Upper lobe of left lung (tissue), 6 donors: ENCODE measurements at regions not wholly inside any gene's neighbourhood (a gene's known extent, or its start where the extent isn't known, plus 50 kb on each side); places are given as distances from the start of the nearest gene placed in this dataset.

ENCODE experiments used
- ATAC-seq, 2 donors: fragments of 200-7000 bp; cut with Tn5 transposase; one replicate each; pipeline ENCODE4 v1.9.1; 2022; ENCODE audit warnings: mild to moderate bottlenecking in 2 of 2, moderate library complexity in 2 of 2; ENCODE audit not compliant: low FRiP score in 2 of 2
- DNase-seq, 2 donors: peaks; one replicate each; pipeline ENCODE4 v3.0.0-alpha.2; 2019 to 2020
- H3K27ac ChIP-seq, 4 donors: fragments of 200-600 bp; sonication (generic); one replicate each; pipeline ENCODE4 v1.5.1; 2016 to 2019
- H3K27me3 ChIP-seq, 4 donors: fragments of 200-600 bp; sonication (generic); one replicate each; pipeline ENCODE4 v1.5.1; 2017 to 2019
- H3K36me3 ChIP-seq, 4 donors: fragments of 200-600 bp; sonication (generic); one replicate each; pipeline ENCODE4 v1.5.1; 2016 to 2019
- H3K4me1 ChIP-seq, 4 donors: fragments of 200-600 bp; sonication (generic); one replicate each; pipeline ENCODE4 v1.5.1; 2018 to 2019
- H3K4me3 ChIP-seq, 4 donors: fragments of 200-600 bp; sonication (generic); one replicate each; pipeline ENCODE4 v1.5.1; 2017 to 2019; ENCODE audit warnings: mild to moderate bottlenecking in 2 of 4, moderate library complexity in 1 of 4
- H3K9me3 ChIP-seq, 4 donors: fragments of 200-600 bp; sonication (generic); one replicate each; pipeline ENCODE4 v1.5.1; 2018 to 2019
- EP300 ChIP-seq, 4 donors: sonication (generic); formaldehyde crosslinking; IDR thresholded peaks; one replicate each; pipeline ENCODE4 v1.5.1; 2017; ENCODE audit warnings: antibody characterized with exemption in 4 of 4, control low read depth in 2 of 4
- POLR2A ChIP-seq, 4 donors: fragments of 450-650 bp; IDR thresholded peaks; one replicate each; pipeline ENCODE4 v1.5.1; 2016 to 2017; ENCODE audit warnings: antibody characterized with exemption in 4 of 4, mild to moderate bottlenecking in 2 of 4
- POLR2AphosphoS5 ChIP-seq, 2 donors: sonication (generic); formaldehyde crosslinking; IDR thresholded peaks; one replicate each; pipeline ENCODE4 v1.5.1; 2017; ENCODE audit warnings: antibody characterized with exemption in 2 of 2
- WGBS, 2 donors: methylation state at CpG; one replicate each; pipeline ENCODE4 v1.1.5; 2017 to 2018; 5-methylcytosine and 5-hydroxymethylcytosine counted together
- TF ChIP-seq, protein P1 (sequence below), 6 experiments: fragments of 450-650 bp in 4 of 6; fragments of 200-600 bp in 2 of 6; sonication (generic) in 2 of 6; IDR thresholded peaks; one replicate each; pipeline ENCODE4 v1.5.1; 2016 to 2019; ENCODE audit warnings: antibody characterized with exemption in 6 of 6
- donor health status: DM: no; HTN: no; CAD: no; lungs with moderate emphysema.
- donor health status: DM: no; HTN: yes; CAD: no; lungs with severe emphysema.

DNA sequence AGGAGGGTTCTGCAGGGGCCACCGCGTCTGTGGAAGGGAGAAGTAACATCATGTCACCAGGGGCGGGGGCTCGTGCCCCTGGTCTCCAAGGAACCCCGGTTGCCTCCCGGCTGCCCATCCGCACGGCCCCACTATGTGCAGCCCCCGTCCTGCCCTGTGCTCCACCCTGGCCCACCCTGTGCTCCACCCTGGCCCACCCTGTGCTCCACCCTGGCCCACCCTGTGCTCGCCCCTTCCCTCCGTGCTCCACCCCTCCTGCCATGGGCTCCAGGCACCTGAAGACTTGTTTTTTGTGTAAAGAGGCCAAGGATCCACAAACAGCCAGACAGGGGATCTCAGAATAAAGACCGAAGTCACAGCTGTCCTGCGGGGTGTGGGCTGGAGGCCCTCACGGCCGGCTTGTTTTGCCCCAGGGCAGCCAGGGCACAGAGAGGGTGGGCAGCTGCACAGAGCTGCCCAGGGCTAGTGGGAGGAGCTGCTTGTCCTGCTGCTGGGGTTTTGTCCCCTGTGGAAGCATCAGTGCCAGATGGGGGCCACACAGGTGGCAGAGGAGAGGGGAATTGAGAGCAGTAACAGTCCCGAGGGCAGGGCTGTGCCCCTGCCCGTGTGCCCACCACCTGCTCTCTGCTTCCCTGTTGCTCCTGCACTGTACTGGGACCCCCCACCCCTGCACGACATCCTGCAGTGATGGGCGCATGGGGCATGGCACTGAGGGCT lies 147.0 kb upstream of the CIBAR2 start:
- ATAC-seq = no peak
- H3K4me1 ChIP-seq = peaks cover 0 to 3% (median 0%) of the 10 kb centered on the region in 4 donors
- TF ChIP-seq POLR2A (IDR thresholded peaks at IDR 0.05) (no peak), POLR2AphosphoS5 (IDR thresholded peaks at IDR 0.05) (no peak), EP300 (IDR thresholded peaks at IDR 0.05) (no peak)
- TF ChIP-seq, protein P1, sequence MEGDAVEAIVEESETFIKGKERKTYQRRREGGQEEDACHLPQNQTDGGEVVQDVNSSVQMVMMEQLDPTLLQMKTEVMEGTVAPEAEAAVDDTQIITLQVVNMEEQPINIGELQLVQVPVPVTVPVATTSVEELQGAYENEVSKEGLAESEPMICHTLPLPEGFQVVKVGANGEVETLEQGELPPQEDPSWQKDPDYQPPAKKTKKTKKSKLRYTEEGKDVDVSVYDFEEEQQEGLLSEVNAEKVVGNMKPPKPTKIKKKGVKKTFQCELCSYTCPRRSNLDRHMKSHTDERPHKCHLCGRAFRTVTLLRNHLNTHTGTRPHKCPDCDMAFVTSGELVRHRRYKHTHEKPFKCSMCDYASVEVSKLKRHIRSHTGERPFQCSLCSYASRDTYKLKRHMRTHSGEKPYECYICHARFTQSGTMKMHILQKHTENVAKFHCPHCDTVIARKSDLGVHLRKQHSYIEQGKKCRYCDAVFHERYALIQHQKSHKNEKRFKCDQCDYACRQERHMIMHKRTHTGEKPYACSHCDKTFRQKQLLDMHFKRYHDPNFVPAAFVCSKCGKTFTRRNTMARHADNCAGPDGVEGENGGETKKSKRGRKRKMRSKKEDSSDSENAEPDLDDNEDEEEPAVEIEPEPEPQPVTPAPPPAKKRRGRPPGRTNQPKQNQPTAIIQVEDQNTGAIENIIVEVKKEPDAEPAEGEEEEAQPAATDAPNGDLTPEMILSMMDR (IDR thresholded peaks at IDR 0.05) = no peak
- no peak overlapping the region for H3K4me3 ChIP-seq
- no peaks in the 10 kb centered on the region for H3K36me3 ChIP-seq
- H3K27ac ChIP-seq = no peak overlapping the region
- peaks cover 0 to 4% (median 0%) of the 10 kb centered on the region in 4 donors for H3K27me3 ChIP-seq
- 66 to 75% methylated on average over 10 to 19 of the region's 19 CpGs for WGBS, 2 donors
- no peaks in the 10 kb centered on the region for H3K9me3 ChIP-seq
- no peak for DNase-seq

DNA sequence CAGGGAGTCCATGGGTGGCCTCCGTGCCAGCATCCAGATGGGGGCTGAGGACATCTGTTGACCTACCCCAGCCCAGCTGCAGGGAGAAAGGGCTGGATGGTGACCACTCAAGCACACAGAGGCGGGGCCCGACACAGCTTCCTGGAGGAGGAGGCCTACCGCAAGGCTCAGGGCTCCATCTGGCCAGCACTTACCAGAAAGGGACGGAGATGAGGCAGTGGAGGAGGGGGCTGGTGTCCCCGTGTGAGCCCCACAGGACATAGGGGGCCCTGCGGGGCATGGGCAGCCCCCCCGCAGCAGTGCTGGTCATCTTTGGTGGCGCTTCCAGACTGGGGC lies 147.5 kb upstream of the CIBAR2 start:
- no peak for ATAC-seq

DNA sequence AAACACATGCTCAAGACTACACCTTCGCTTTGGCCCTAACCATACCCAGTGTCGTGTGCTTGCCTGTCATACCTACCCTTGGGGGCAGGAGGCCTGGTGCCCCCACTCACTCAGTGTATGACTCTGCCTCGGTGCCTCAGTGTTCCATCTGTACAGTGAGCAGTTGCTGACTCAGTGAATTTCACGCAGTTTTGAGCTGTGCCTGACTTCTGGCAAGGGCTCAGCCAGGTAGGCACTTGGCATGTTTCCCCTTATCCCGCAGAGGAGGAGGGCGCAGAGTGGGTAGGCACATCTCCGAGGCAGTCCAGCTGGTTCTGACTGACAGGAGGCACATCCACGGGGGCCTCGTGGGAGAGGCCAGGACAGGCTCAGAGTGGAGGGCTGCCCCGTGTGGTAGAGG lies 148.9 kb upstream of the CIBAR2 start:
- Histone ChIP-seq H3K9me3 (no peaks in the 10 kb centered on the region), H3K4me3 (no peak overlapping the region), H3K36me3 (no peaks in the 10 kb centered on the region), H3K27me3 (peaks cover 0 to 4% (median 0%) of the 10 kb centered on the region in 4 donors), H3K4me1 (peaks cover 0 to 3% (median 0%) of the 10 kb centered on the region in 4 donors), H3K27ac (no peak overlapping the region)
- DNase-seq (no peak), ATAC-seq (no peak)
- TF ChIP-seq EP300 (IDR thresholded peaks at IDR 0.05) = no peak
- TF ChIP-seq, protein P1 (IDR thresholded peaks at IDR 0.05) = no peak
- TF ChIP-seq POLR2AphosphoS5 (IDR thresholded peaks at IDR 0.05) = no peak
- no peak for TF ChIP-seq POLR2A (IDR thresholded peaks at IDR 0.05)
- WGBS, 2 donors = 76 to 88% methylated on average over 8 to 10 of the region's 10 CpGs

More for the DNA sequence above, 147.5 kb upstream of the CIBAR2 start:
- WGBS, 2 donors = 86 to 94% methylated on average over 9 of the region's 9 CpGs
- H3K36me3 ChIP-seq = no peaks in the 10 kb centered on the region
- no peak overlapping the region for H3K27ac ChIP-seq
- H3K4me3 ChIP-seq = no peak overlapping the region
- TF ChIP-seq POLR2A (IDR thresholded peaks at IDR 0.05) (no peak), POLR2AphosphoS5 (IDR thresholded peaks at IDR 0.05) (no peak), EP300 (IDR thresholded peaks at IDR 0.05) (no peak)
- TF ChIP-seq, protein P1 (IDR thresholded peaks at IDR 0.05) = no peak
- no peaks in the 10 kb centered on the region for H3K9me3 ChIP-seq
- no peak for DNase-seq
- H3K4me1 ChIP-seq = peaks cover 0 to 3% (median 0%) of the 10 kb centered on the region in 4 donors
- H3K27me3 ChIP-seq = peaks cover 0 to 4% (median 0%) of the 10 kb centered on the region in 4 donors

DNA sequence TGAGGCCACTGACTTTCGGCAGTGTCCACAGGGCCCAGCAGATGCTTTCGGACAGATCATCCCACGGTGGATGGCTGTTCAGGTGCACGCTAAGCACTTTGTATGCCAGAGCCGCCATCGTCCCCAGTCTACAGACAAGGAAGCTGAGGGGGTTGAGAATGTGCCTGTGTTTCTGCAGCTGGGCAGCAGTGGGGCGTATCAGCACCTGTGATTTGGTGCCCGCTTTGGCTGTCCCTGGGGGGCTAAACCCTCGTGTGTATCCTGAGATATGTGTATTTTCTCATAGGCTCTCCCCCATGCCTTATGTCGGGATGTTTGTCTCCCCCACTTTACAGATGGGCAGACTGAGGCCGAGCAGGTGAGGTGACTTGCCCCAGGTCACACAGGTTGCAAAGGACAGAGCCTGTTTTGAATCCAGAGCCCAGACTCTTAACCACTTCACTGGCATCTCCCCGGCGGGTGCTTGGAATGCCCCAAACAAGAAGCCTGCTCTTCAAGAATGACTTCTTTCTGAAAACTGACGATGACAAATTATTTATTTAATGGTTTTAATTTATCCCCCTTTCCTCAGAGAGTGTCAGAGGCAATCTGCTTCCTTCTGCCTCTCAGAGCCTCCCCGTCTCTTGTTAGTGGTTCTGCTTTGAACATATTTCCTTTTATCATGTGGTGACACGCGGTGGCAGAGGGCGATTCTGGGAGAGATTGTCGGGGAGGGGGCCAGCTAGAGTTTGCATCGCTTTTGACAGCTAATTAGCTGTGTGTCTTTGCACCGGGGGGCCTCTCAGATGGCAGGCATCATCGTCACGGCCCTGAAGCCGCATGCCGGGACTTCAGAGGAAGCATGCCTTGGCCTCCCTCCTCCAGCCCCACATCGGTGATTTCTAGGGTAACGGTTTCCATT lies 149.6 kb upstream of the CIBAR2 start:
- 59 to 75% methylated on average over 18 to 27 of the region's 27 CpGs for WGBS, 2 donors

DNA sequence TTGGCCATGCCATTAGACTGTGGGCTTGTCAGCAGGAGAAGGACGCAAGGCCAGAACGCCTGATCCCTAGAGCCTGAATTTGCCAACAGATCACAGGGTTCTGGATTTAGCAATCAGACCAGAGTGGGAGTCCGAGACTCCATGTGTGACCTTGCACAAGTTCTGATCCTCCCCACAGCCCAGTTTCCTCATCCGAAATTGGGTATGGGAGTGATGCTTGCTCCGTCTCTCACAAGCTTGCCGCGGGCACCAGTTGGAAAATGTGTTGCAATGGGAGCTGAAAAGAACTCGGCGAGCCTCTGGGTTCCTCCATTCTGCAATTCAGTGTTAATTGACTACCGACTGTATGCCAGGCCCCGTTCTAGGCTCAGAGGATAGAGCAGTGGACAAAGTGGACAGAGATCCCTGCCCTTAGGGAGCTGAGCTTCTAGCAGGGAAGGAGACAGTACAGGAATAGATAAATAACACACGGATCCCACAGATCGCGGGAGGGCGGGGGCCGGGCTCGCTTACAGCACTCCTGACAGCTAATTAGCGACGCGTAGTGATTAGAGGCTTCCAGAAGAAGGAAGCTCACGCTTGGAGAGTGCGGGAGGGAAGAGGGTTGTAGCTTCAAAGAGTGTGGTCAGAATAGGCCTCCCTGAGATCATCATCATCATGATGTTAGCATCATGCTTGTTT lies 150.4 kb upstream of the CIBAR2 start:
- WGBS, 2 donors = 71 to 77% methylated on average over 22 of the region's 22 CpGs
- TF ChIP-seq POLR2A (IDR thresholded peaks at IDR 0.05) (no peak), EP300 (IDR thresholded peaks at IDR 0.05) (no peak), POLR2AphosphoS5 (IDR thresholded peaks at IDR 0.05) (peak; percentile 12 to 43)
- TF ChIP-seq, protein P1 (IDR thresholded peaks at IDR 0.05) = no peak
- H3K27me3 ChIP-seq = peaks cover 0 to 4% (median 0%) of the 10 kb centered on the region in 4 donors
- no peaks in the 10 kb centered on the region for H3K9me3 ChIP-seq
- H3K4me1 ChIP-seq = peaks cover 0 to 3% (median 0%) of the 10 kb centered on the region in 4 donors
- ATAC-seq (peak in 1 of 2 donors; percentile 4), DNase-seq (peak; percentile 34 to 50)
- no peaks in the 10 kb centered on the region for H3K36me3 ChIP-seq
- no peak overlapping the region for H3K4me3 ChIP-seq
- H3K27ac ChIP-seq = no peak overlapping the region

More for the DNA sequence above, 149.6 kb upstream of the CIBAR2 start:
- Histone ChIP-seq H3K27ac (no peak overlapping the region), H3K4me3 (no peak overlapping the region), H3K9me3 (no peaks in the 10 kb centered on the region), H3K27me3 (peaks cover 0 to 4% (median 0%) of the 10 kb centered on the region in 4 donors), H3K36me3 (no peaks in the 10 kb centered on the region), H3K4me1 (peaks cover 0 to 3% (median 0%) of the 10 kb centered on the region in 4 donors)
- DNase-seq = no peak
- TF ChIP-seq POLR2A (IDR thresholded peaks at IDR 0.05) = no peak
- ATAC-seq = no peak
